Bronchial epithelial cell (primary cell): ENCODE measurements at regions not wholly inside any gene's neighbourhood (a gene's known extent, or its start where the extent isn't known, plus 50 kb on each side); places are given as distances from the start of the nearest gene placed in this dataset.
"Not testable (repeated sequence)": the region's sequence is repeated elsewhere in the genome, so short reads cannot be mapped to it uniquely, and the experiment has no call there.

Experiments
- DNase-seq: peaks from one replicate; pipeline ENCODE4 v3.0.0-alpha.2; 2010; ENCODE audit warnings: low read depth
- FAIRE-seq: peaks from 2 replicates; lab custom pipeline; 2011; peaks lifted over from hg19 to GRCh38; lab: Jason Lieb, UNC
- H3K27me3 ChIP-seq: 2 replicates; pipeline ENCODE4 v1.5.1; 2011; ENCODE audit warnings: low read length; ENCODE audit not compliant: control insufficient read depth, insufficient read depth
- H3K36me3 ChIP-seq: 2 replicates; pipeline ENCODE4 v1.5.1; 2011; ENCODE audit warnings: low read length; ENCODE audit not compliant: control insufficient read depth, insufficient read depth
- H3K4me3 ChIP-seq: 2 replicates; pipeline ENCODE4 v1.5.1; 2011; ENCODE audit warnings: mild to moderate bottlenecking, low read depth, low read length, control low read depth
- CTCF ChIP-seq: IDR thresholded peaks from 2 replicates; pipeline ENCODE4 v1.5.1; 2011; ENCODE audit warnings: mild to moderate bottlenecking, moderate library complexity, low read length, control low read depth, inconsistent platforms; ENCODE audit not compliant: insufficient read depth, severe bottlenecking

GRCh38 chr12:115375186-115375991, 691.4 kb upstream of the TBX3 start:
- FAIRE-seq: no peak
- Histone ChIP-seq H3K36me3 (no peaks in the 10 kb centered on the region), H3K27me3 (no peaks in the 10 kb centered on the region), H3K4me3 (no peak overlapping the region)
- no peak for TF ChIP-seq CTCF
- peak; percentile 80 for DNase-seq

- H3K27me3 ChIP-seq: no peaks in the 10 kb centered on the region
- H3K36me3 ChIP-seq: no peaks in the 10 kb centered on the region
- FAIRE-seq (no peak), DNase-seq (peak; percentile 53)
- no peak for TF ChIP-seq CTCF
- no peak overlapping the region for H3K4me3 ChIP-seq
Measured at GRCh38 chr12:115374480-115375185, 690.7 kb upstream of the TBX3 start.

- Histone ChIP-seq H3K27me3 (no peaks in the 10 kb centered on the region), H3K36me3 (no peaks in the 10 kb centered on the region), H3K4me3 (no peak overlapping the region)
- FAIRE-seq (no peak), DNase-seq (no peak)
- TF ChIP-seq CTCF: no peak
Measured at GRCh38 chr12:115371711-115372110, 687.7 kb upstream of the TBX3 start.

- no peak for FAIRE-seq
- H3K27me3 ChIP-seq: no peaks in the 10 kb centered on the region
- TF ChIP-seq CTCF: no peak
- H3K4me3 ChIP-seq: no peak overlapping the region
- DNase-seq: no peak
- H3K36me3 ChIP-seq: no peaks in the 10 kb centered on the region
Measured at GRCh38 chr12:115370650-115371049, 686.7 kb upstream of the TBX3 start.

- no peak for FAIRE-seq
- no peaks in the 10 kb centered on the region for H3K36me3 ChIP-seq
- TF ChIP-seq CTCF: no peak
- H3K4me3 ChIP-seq: no peak overlapping the region
- DNase-seq: no peak
- no peaks in the 10 kb centered on the region for H3K27me3 ChIP-seq
Measured at GRCh38 chr12:115370207-115370606, 686.2 kb upstream of the TBX3 start.

- not testable (repeated sequence) for FAIRE-seq, H3K36me3 ChIP-seq, H3K4me3 ChIP-seq, DNase-seq, H3K27me3 ChIP-seq
Measured at GRCh38 chr12:115366277-115366676, 682.3 kb upstream of the TBX3 start.

- not testable (repeated sequence) for H3K27me3 ChIP-seq, H3K36me3 ChIP-seq, FAIRE-seq, H3K4me3 ChIP-seq, DNase-seq
Measured at GRCh38 chr12:115365765-115366164, 681.8 kb upstream of the TBX3 start.
